Activated naive CD4-positive, alpha-beta T cell treated with anti-CD3 and anti-CD28 coated beads, Interleukin-2, amount 10 ng/mL, durations not matched to agents 7 days and 5 days (primary cell): ENCODE measurements at regions not wholly inside any gene's neighbourhood (a gene's known extent, or its start where the extent isn't known, plus 50 kb on each side); places are given as distances from the start of the nearest gene placed in this dataset.
"Not testable (repeated sequence)": the region's sequence is repeated elsewhere in the genome, so short reads cannot be mapped to it uniquely, and the experiment has no call there.

Source experiments
- CTCF ChIA-PET: fragments of 350-600 bp; sonication (Branson Sonifier 250); formaldehyde crosslinking; loops from one replicate; lab custom pipeline; 2021; ENCODE audit warnings: antibody characterized with exemption; lab: Charles Lee
- DNase-seq: peaks from one replicate; pipeline ENCODE4 v3.0.0-alpha.2; 2020
- H3K27ac Mint-ChIP-seq: one replicate; pipeline ENCODE4 v1.8.0; 2021; ENCODE audit warnings: mild to moderate bottlenecking, moderate library complexity, mixed read lengths
- H3K27me3 Mint-ChIP-seq: one replicate; pipeline ENCODE4 v1.8.0; 2021; ENCODE audit warnings: mild to moderate bottlenecking, mixed read lengths
- H3K36me3 Mint-ChIP-seq: one replicate; pipeline ENCODE4 v1.8.0; 2021; ENCODE audit warnings: mixed read lengths
- H3K4me1 Mint-ChIP-seq: one replicate; pipeline ENCODE4 v1.8.0; 2021; ENCODE audit warnings: mixed read lengths
- H3K4me3 Mint-ChIP-seq: one replicate; pipeline ENCODE4 v1.8.0; 2021; ENCODE audit warnings: mild to moderate bottlenecking, moderate library complexity, mixed read lengths
- H3K9me3 Mint-ChIP-seq: one replicate; pipeline ENCODE4 v1.8.0; 2021; ENCODE audit warnings: mixed read lengths

DNA sequence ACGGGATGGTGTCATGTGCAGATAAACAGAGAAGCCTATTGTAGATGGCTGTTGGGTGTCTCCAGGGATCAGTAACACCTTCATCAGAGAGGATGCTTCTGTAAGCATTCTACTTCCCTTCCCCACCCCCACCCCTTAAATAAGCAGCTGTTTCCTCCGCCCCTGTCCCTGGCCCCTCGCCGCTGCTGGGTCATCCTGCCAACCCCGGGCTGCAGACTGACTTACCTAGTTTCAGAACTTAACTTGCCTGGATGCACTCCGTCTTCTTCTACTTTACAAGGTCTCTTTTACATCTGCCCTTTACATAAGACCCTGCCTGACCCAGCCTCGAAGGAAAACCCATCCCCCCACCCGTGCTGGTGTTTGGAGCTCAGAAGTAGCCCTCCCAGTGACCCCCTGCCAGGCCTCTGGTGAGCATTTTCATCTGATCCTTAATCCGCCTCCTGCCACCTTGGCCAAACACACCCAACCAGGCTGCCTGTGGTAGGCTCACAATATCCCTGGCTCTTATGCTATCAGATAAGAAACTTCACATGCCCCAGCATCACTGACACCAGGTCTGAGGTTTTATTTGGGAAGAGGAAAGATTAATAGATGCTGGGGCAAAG, 103.0 kb upstream of the HES1 start:
- CTCF ChIA-PET, result no interaction called here

DNA sequence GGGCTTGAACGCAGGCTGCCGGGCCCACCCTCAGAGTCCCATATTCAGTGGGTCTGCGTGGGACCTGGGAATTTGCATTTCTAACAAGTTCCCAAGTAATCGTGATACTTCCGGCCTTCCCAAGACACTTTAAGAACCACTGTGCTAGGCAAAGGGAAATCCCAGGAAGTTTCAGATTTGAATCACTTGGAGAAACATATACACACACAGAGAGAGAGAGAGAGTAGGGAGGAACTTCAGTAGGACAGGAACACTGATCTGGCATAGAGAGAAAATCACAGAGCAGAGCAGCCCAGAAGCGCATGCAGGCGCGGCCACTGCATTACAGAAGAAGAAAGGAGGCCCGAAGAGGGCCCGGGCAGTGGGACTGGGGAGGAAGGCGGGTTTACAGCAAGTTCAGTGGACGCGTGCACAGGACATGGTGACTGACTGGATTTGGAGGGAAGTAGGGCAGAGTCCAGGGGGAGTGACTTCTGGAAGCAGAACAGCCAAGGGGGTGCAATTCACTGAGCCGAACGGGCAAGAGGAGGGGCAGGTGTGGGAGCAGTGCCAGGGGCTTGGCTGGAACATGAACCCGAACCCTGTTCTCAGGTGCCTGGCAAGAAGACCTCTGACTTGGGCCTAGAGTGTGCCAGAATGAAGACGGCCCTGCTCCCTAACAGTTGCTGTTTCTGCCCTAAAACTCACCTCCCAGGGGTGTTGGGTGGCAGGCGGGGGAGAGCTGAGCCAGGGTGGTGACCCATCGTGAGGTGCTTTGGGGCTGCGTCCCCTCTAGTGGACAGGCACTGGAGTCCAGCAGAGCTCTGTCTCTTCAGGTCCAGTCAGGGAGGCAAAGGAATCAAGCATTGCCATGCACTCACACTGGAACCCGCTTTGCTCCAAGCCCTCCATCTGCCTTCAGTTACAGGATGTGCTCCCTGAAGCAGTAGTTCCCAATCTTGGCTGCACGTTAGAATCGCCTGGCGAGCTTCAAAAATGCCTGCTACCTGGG, 101.3 kb upstream of the HES1 start:
- Mint-ChIP-seq H3K36me3 (no peaks in the 10 kb centered on the region), H3K4me1 (peaks cover 7% of the 10 kb centered on the region), H3K4me3 (no peak overlapping the region), H3K9me3 (no peaks in the 10 kb centered on the region), H3K27me3 (peaks cover 58% of the 10 kb centered on the region), H3K27ac (no peak overlapping the region)
- CTCF ChIA-PET, result no interaction called here
- DNase-seq, result no peak

More for the DNA sequence above, 103.0 kb upstream of the HES1 start:
- H3K27me3 Mint-ChIP-seq, result peaks cover 49% of the 10 kb centered on the region
- no peaks in the 10 kb centered on the region for H3K9me3 Mint-ChIP-seq
- peaks cover 7% of the 10 kb centered on the region for H3K4me1 Mint-ChIP-seq
- DNase-seq, result no peak
- no peaks in the 10 kb centered on the region for H3K36me3 Mint-ChIP-seq
- H3K27ac Mint-ChIP-seq, result no peak overlapping the region
- H3K4me3 Mint-ChIP-seq, result no peak overlapping the region

DNA sequence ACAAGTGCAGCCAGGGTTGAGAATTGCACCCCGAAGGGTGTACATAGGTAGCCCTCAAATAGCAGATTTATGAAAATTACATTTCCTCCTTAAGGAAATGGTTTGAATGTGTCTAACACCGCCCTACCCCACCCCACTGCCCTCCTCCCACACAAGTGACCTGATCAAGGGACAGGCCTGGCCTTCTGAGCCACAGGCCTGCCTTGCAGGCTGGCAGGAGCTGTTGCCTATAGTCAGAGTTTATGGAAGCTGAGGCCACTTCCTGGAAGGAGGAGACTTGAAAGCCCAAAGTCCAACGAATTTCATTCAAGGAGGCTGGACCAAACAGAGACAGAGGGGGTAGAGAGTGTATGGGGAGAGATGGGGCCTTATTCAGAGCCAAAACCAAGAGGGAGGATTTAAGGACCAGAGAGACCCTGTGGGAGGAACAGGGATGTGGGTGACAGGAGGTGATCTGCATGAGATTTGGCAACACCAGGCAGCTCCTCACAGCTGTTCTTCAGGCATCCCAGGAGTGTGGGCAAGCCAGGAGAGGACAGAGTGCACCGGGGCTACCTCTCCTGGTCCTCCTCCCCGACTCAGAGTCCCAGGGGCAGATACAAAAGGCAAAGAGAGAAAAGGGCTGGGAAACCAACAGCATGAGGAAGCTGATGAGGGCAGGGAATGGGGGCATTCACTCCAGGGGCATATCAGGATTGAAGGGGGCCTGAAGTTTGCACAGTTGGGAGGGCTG, 100.4 kb upstream of the HES1 start:
- Mint-ChIP-seq H3K4me1 (peaks cover 7% of the 10 kb centered on the region), H3K4me3 (no peak overlapping the region), H3K27ac (no peak overlapping the region), H3K9me3 (no peaks in the 10 kb centered on the region), H3K36me3 (no peaks in the 10 kb centered on the region), H3K27me3 (peaks cover 51% of the 10 kb centered on the region)
- CTCF ChIA-PET, result no interaction called here
- no peak for DNase-seq

DNA sequence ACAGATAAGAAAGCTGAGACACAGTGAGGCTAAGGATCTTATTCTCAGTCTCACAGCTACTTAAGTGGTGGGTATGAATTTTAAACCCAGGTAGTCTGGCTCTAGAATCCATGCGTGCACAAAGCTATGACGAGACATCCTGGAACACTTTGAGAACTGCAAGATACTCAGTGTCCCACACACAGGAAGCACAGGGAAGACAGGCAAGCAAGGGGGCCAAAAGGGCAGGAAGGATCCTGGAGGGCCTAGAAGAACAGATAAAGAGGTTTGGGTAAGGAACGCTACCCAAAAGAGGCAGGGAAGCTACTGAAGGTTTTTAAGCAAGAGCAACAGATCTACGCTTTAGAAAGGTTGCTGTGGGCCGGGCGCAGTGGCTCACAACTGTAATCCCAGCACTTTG, 99.1 kb upstream of the HES1 start:
- Mint-ChIP-seq H3K27me3 (peaks cover 53% of the 10 kb centered on the region), H3K36me3 (no peaks in the 10 kb centered on the region), H3K4me3 (no peak overlapping the region), H3K9me3 (no peaks in the 10 kb centered on the region), H3K4me1 (peaks cover 7% of the 10 kb centered on the region), H3K27ac (no peak overlapping the region)
- DNase-seq, result no peak
- CTCF ChIA-PET, result no interaction called here

DNA sequence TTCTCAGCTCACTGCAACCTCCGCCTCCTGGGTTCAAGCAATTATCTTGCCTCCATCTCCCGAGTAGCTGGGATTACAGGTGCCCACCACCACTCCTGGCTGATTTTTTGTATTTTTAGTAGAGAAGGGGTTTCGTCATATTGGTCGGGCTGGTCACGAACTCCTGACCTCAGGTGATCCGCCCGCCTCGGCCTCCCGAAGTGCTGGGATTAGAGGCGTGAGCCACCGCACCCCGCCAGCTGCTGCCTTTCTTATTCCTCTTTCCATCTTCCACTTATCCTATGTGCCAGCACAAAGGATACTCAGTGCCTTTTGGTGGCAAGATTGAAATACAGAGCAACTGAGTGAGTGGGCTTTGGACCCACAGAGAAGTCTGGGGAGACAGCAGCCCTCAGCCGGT, 97.6 kb upstream of the HES1 start:
- H3K27me3 Mint-ChIP-seq, result peaks cover 49% of the 10 kb centered on the region
- H3K4me3 Mint-ChIP-seq, H3K9me3 Mint-ChIP-seq, H3K27ac Mint-ChIP-seq, H3K4me1 Mint-ChIP-seq, H3K36me3 Mint-ChIP-seq, CTCF ChIA-PET, DNase-seq: not testable (repeated sequence)

DNA sequence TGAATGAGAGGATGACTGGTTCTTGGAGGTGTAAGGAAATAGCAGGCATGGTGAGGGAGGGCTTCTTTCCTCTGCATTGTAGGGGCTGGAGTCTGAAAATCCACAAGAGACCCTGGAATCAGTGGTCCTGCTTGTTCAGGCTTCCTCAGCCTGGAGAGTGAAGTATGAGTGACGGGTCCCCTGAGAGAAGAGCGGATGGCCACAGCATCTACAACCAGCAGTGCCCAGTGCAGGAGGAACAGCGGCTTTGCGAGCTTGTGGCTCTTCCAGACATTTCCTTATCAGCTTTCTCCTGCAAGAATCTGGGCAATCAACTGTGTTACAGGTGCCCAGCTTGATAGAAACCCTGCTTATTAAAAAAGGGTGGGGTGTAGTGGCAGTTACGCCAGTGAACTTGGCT, 97.0 kb upstream of the HES1 start:
- DNase-seq, result no peak
- Mint-ChIP-seq H3K27ac (no peak overlapping the region), H3K9me3 (no peaks in the 10 kb centered on the region), H3K36me3 (no peaks in the 10 kb centered on the region), H3K4me1 (no peaks in the 10 kb centered on the region), H3K4me3 (no peak overlapping the region), H3K27me3 (peaks cover 50% of the 10 kb centered on the region)
- CTCF ChIA-PET, result no interaction called here

DNA sequence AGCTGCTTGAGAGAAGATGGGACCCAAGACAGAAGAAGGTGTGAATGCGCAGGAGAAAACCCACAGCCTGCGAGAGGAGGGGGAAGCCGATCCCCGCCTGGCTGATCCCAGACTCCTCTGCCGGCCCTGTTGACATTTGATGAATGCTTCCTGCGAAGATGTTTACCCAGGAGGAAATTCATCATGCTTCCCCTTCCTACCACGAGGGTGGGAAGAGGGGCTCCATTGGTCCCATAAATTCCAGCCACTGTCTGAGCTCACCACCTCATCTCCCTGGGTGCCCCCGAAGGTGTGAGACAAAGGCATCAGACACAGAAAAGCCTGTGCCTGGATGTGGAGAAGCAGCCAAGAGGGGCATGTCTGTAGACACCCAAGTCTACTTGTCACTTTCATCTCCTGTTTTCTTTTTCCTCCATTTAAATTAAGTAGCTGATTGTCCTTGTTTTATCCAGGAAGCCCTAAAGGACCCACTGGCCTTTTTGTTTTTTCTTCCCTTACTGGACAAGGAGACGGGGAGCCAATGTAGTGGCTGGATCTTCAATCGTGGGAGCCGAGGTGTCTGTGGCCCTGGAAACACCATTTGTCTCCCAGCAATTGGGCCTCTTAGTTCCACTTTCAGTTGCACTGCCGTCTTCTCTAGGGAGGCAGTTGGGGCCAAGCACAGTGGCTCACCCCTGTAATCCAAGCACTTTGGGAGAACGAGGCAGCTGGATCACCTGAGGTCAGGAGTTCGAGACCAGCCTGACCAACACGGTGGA, 95.3 kb upstream of the HES1 start:
- no peak overlapping the region for H3K4me3 Mint-ChIP-seq
- no peaks in the 10 kb centered on the region for H3K9me3 Mint-ChIP-seq
- peaks cover 46% of the 10 kb centered on the region for H3K27me3 Mint-ChIP-seq
- no peak overlapping the region for H3K27ac Mint-ChIP-seq
- CTCF ChIA-PET, result no interaction called here
- H3K36me3 Mint-ChIP-seq, result no peaks in the 10 kb centered on the region
- DNase-seq, result no peak
- H3K4me1 Mint-ChIP-seq, result no peaks in the 10 kb centered on the region

DNA sequence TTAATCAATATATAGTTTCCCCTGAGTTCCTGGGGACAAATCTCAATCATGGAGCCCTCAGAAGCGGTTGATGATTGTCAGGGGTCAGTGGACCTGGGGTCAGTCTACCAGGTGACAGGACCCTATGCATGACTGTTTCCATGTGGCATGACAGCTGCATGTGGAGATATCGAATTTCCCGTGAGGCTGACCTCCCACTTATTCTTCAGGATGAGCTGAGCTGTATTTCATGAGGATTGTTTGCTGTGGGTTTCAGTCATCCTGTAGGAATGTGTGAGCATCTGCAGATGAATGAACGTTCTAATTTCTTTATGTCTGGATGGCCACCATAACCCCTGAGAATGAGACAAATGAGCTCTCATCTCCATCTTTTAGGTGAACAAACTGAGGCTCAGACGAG, 93.0 kb upstream of the HES1 start:
- CTCF ChIA-PET, result no interaction called here
- DNase-seq, result no peak
- Mint-ChIP-seq H3K4me1 (no peaks in the 10 kb centered on the region), H3K36me3 (no peaks in the 10 kb centered on the region), H3K9me3 (no peaks in the 10 kb centered on the region), H3K27me3 (peaks cover 45% of the 10 kb centered on the region), H3K27ac (no peak overlapping the region), H3K4me3 (no peak overlapping the region)

DNA sequence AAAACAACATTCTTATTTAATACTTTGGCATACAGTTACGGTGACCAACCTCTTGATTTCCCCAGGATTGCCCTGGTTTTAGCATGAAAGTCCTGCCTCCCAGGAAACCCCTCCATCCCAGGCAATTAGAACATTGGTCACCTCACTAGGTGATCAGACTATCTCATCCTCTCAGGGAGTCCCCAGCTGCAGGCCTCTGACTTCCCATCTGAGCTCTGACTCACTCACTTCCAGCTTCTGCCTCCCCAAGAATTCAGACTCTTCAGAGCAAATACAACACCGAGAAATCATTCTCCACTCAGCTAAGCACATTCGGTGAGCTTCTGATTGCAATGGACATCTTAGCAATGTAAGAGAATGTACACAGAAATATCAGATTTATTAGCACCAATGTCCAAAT, 92.4 kb upstream of the HES1 start:
- Mint-ChIP-seq H3K27me3 (peaks cover 43% of the 10 kb centered on the region), H3K4me1 (no peaks in the 10 kb centered on the region), H3K9me3 (no peaks in the 10 kb centered on the region), H3K36me3 (no peaks in the 10 kb centered on the region), H3K4me3 (no peak overlapping the region), H3K27ac (no peak overlapping the region)
- DNase-seq, result no peak
- CTCF ChIA-PET, result no interaction called here

DNA sequence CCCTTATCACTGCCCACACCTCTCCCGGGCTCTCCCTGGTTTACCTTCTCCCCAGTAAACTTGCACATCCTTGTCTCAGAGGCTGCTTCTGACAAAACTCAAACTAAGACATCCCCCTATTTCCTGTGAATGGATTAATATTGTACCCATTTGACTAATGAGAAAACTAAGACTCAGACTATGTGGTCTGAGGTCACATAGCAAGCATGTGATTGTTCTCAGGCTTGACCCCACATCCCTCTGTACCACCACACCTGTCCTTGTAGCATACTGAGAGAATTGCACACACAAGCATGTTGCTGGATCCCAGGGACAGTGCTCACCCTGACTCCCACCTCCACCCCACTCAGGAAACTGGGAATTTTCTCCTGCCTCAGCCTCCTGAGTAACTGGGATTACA, 90.7 kb upstream of the HES1 start:
- Mint-ChIP-seq H3K4me3 (no peak overlapping the region), H3K9me3 (peaks cover 2% of the 10 kb centered on the region), H3K4me1 (no peaks in the 10 kb centered on the region), H3K36me3 (peaks cover 2% of the 10 kb centered on the region), H3K27ac (no peak overlapping the region), H3K27me3 (peaks cover 36% of the 10 kb centered on the region)
- CTCF ChIA-PET, result interaction anchor here (0.6 kb wide), 1 partner anchor 302 kb away, joined by 3 read pairs; no protein-coding TSS in a partner anchor
- no peak for DNase-seq

DNA sequence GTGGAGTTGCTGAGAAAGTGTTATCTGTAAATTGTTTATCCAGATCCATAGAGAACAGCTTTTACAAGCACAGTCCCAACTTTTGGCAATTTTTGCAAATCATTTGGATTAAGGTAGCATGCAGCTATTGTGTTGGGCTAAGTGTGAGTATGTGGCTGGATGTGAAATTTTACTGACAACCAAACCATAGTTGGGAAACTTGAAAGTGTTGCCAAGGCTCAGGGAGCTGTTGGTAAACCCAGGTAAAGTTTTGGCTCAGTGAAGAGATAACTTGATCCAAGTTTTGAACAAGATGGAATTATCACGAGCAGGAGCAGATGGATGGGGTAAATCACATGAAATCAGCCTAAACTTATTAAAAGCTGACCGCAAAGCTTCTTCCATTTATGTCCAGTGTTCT, 90.0 kb upstream of the HES1 start:
- no peak overlapping the region for H3K27ac Mint-ChIP-seq
- H3K36me3 Mint-ChIP-seq, result peaks cover 3% of the 10 kb centered on the region
- no peak overlapping the region for H3K4me3 Mint-ChIP-seq
- DNase-seq, result no peak
- no peaks in the 10 kb centered on the region for H3K4me1 Mint-ChIP-seq
- H3K9me3 Mint-ChIP-seq, result peaks cover 9% of the 10 kb centered on the region
- CTCF ChIA-PET, result no interaction called here
- H3K27me3 Mint-ChIP-seq, result peaks cover 35% of the 10 kb centered on the region

DNA sequence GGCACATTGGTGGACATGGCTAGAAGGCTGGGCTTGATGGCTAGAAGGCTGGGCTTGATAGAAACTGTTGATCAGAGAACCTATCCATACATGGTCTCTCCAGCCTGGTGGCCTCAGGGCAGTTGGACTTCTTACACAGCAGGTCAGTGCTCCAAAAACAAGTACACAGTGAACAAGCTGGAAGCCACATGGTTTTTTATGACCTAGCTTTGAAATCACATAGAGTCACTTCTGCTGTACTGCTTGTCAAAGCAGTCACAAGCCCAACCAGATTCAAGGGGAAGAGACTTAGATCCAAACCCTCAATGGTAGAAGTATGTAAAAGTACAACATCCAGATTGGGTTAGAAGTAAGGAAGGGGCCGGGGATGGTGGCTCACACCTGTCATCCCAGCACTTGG, 89.4 kb upstream of the HES1 start:
- Mint-ChIP-seq H3K27me3 (peaks cover 34% of the 10 kb centered on the region), H3K4me3 (no peak overlapping the region), H3K36me3 (peaks cover 5% of the 10 kb centered on the region), H3K9me3 (peaks cover 14% of the 10 kb centered on the region), H3K27ac (no peak overlapping the region), H3K4me1 (no peaks in the 10 kb centered on the region)
- CTCF ChIA-PET, result no interaction called here
- DNase-seq, result no peak

DNA sequence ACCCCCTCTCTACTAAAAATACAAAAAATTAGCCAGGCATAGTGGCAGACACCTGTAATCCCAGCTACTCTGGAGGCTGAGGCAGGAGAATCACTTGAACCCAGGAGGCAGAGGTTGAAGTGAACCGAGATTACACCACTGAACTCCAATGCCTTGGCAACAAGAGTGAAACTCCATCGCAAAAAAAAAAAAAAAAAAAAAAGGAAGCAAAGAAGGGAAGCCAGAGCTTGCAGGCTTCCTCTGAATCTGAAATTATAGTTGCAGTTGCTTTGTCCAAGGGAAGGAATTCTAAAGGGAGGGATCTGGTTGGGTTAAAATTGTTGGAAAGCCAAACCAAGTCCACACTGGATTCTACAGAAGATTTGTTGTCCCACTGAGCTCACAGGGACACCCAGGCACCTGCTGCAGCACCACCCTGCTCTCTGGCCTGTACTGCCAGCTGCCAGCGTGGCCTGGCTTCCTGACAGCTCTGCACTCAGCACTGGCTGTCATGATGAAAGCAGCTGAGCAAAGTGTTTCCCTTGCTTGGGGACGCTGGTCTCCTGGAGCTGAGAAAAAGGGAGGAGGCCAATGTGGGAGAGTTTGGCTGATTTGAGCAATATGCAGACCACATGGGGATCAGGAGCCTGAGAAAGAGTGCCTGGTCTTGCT, 88.8 kb upstream of the HES1 start:
- DNase-seq, result no peak
- Mint-ChIP-seq H3K36me3 (peaks cover 5% of the 10 kb centered on the region), H3K4me1 (no peaks in the 10 kb centered on the region), H3K9me3 (peaks cover 18% of the 10 kb centered on the region), H3K27ac (no peak overlapping the region), H3K4me3 (no peak overlapping the region), H3K27me3 (peaks cover 39% of the 10 kb centered on the region)
- CTCF ChIA-PET, result no interaction called here
